ENCODE measurements at regions not wholly inside any gene's neighbourhood (a gene's known extent, or its start where the extent isn't known, plus 50 kb on each side); places are given as distances from the start of the nearest gene placed in this dataset.

- TF ChIP-seq EZH2 (IDR thresholded peaks at IDR 0.05; ENCODE audit: borderline replicate concordance) = no peak
- TF ChIP-seq, protein P1, sequence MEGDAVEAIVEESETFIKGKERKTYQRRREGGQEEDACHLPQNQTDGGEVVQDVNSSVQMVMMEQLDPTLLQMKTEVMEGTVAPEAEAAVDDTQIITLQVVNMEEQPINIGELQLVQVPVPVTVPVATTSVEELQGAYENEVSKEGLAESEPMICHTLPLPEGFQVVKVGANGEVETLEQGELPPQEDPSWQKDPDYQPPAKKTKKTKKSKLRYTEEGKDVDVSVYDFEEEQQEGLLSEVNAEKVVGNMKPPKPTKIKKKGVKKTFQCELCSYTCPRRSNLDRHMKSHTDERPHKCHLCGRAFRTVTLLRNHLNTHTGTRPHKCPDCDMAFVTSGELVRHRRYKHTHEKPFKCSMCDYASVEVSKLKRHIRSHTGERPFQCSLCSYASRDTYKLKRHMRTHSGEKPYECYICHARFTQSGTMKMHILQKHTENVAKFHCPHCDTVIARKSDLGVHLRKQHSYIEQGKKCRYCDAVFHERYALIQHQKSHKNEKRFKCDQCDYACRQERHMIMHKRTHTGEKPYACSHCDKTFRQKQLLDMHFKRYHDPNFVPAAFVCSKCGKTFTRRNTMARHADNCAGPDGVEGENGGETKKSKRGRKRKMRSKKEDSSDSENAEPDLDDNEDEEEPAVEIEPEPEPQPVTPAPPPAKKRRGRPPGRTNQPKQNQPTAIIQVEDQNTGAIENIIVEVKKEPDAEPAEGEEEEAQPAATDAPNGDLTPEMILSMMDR (IDR thresholded peaks at IDR 0.05; ENCODE audit: poor library complexity) = no peak
Observed at GRCh38 chr5:167311340-167311739, 980.1 kb upstream of the WWC1 start.

Measured in hepatocyte (in vitro differentiated cells).